ENCODE measurements at regions not wholly inside any gene's neighbourhood (a gene's known extent, or its start where the extent isn't known, plus 50 kb on each side); places are given as distances from the start of the nearest gene placed in this dataset.

- no peaks in the 10 kb centered on the region for H3K4me1 ChIP-seq (ENCODE audit: control insufficient read depth in 1 of 2, insufficient read depth in 2 of 2, low read depth in 1 of 2, low read length in 1 of 2)
- H3K36me3 ChIP-seq (replicated peaks in 1 of 2; ENCODE audit: control insufficient read depth in 1 of 2, insufficient read depth in 2 of 2, low read length in 1 of 2) = no peaks in the 10 kb centered on the region
- no peaks in the 10 kb centered on the region for H3K9me3 ChIP-seq
- H4K20me1 ChIP-seq (ENCODE audit: insufficient read depth) = no peaks in the 10 kb centered on the region
- no peak for TF ChIP-seq JUND (IDR thresholded peaks at IDR 0.05)
- no peak for TF ChIP-seq RAD21 (IDR thresholded peaks at IDR 0.05; ENCODE audit: low read length)
- no peak for TF ChIP-seq ELF1 (IDR thresholded peaks at IDR 0.05)
- no peak for TF ChIP-seq SIN3A (IDR thresholded peaks at IDR 0.05; ENCODE audit: borderline replicate concordance, low read depth, low read length)
- no peak for TF ChIP-seq IRF3 (IDR thresholded peaks at IDR 0.05; ENCODE audit: low read depth, low read length)
- no peak for TF ChIP-seq MEF2A (IDR thresholded peaks at IDR 0.05; ENCODE audit: borderline replicate concordance, low read depth)
- TF ChIP-seq USF2 (IDR thresholded peaks at IDR 0.05; ENCODE audit: borderline replicate concordance, low read depth, low read length) = no peak
- TF ChIP-seq EZH2phosphoT487 (IDR thresholded peaks at IDR 0.05; ENCODE audit: borderline replicate concordance, low read depth) = no peak
- no peak for TF ChIP-seq FOSL2 (IDR thresholded peaks at IDR 0.05; ENCODE audit: borderline replicate concordance, low read depth)
- no peak for TF ChIP-seq SMC3 (IDR thresholded peaks at IDR 0.05; ENCODE audit: low read depth, low read length)
- TF ChIP-seq RFX5 (IDR thresholded peaks at IDR 0.05; ENCODE audit: low read length) = no peak
- TF ChIP-seq MXI1 (IDR thresholded peaks at IDR 0.05; ENCODE audit: low read depth, low read length) = no peak
- no peak for TF ChIP-seq CHD2 (IDR thresholded peaks at IDR 0.05; ENCODE audit: low read length, partially characterized antibody)
- no peak for TF ChIP-seq YY1 (IDR thresholded peaks at IDR 0.05; ENCODE audit: low read depth)
- no peak for TF ChIP-seq TEAD4 (IDR thresholded peaks at IDR 0.05; ENCODE audit: borderline replicate concordance, insufficient read depth)
- no peak for TF ChIP-seq PBX3 (IDR thresholded peaks at IDR 0.05)
- no peak for TF ChIP-seq NFIC (IDR thresholded peaks at IDR 0.05; ENCODE audit: borderline replicate concordance)
- TF ChIP-seq FOXM1 (IDR thresholded peaks at IDR 0.05; ENCODE audit: low read depth) = no peak
- H3K79me2 ChIP-seq (ENCODE audit: insufficient read depth) = no peaks in the 10 kb centered on the region
- no peak overlapping the region for H3K27ac ChIP-seq (ENCODE audit: low read depth in 2 of 2, low read length in 1 of 2)
- no peaks in the 10 kb centered on the region for H3K27me3 ChIP-seq (ENCODE audit: insufficient read depth)
- CTCF ChIA-PET = no interaction called here
- H3K4me2 ChIP-seq = no peak overlapping the region
- H3K9me2 ChIP-seq = no peaks in the 10 kb centered on the region
- POLR2A ChIA-PET = no interaction called here
- no peak overlapping the region for H2AFZ ChIP-seq (ENCODE audit: low read depth)
- no peak overlapping the region for H3K4me3 ChIP-seq (ENCODE audit: low read depth in 2 of 2, low read length in 1 of 2)
- no peaks in the 10 kb centered on the region for H3F3A ChIP-seq (replicated peaks; ENCODE audit: insufficient read depth)
- no peak for DNase-seq
- no peak overlapping the region for H3K9ac ChIP-seq
- WGBS (ENCODE audit: low lambda C conversion rate) = 30% methylated on average over 10 of the region's 10 CpGs
Measured at GRCh38 chr2:2799151-2799697, 468.1 kb upstream of the MYT1L start.
